Osteocyte (in vitro differentiated cells): ENCODE measurements at regions not wholly inside any gene's neighbourhood (a gene's known extent, or its start where the extent isn't known, plus 50 kb on each side); places are given as distances from the start of the nearest gene placed in this dataset.
"Not testable (repeated sequence)": the region's sequence is repeated elsewhere in the genome, so short reads cannot be mapped to it uniquely, and the experiment has no call there.

Source experiments
- DNase-seq: peaks from one replicate; pipeline ENCODE4 v3.0.0; 2021; ENCODE audit warnings: mixed read lengths; ENCODE audit not compliant: unreplicated experiment; ENCODE audit errors: extremely low spot score
- H3K27ac Mint-ChIP-seq: one replicate; pipeline ENCODE4 v1.8.0; 2021; ENCODE audit warnings: mild to moderate bottlenecking, mixed read lengths; ENCODE audit not compliant: unreplicated experiment
- H3K27me3 Mint-ChIP-seq: one replicate; pipeline ENCODE4 v1.8.0; 2021; ENCODE audit warnings: mixed read lengths; ENCODE audit not compliant: unreplicated experiment
- H3K36me3 Mint-ChIP-seq: one replicate; pipeline ENCODE4 v1.8.0; 2021; ENCODE audit warnings: mixed read lengths; ENCODE audit not compliant: unreplicated experiment
- H3K4me1 Mint-ChIP-seq: one replicate; pipeline ENCODE4 v1.8.0; 2021; ENCODE audit warnings: mixed read lengths; ENCODE audit not compliant: unreplicated experiment
- H3K4me3 Mint-ChIP-seq: one replicate; pipeline ENCODE4 v1.8.0; 2021; ENCODE audit warnings: mild to moderate bottlenecking, moderate library complexity, mixed read lengths; ENCODE audit not compliant: unreplicated experiment
- H3K9me3 Mint-ChIP-seq: one replicate; pipeline ENCODE4 v1.8.0; 2021; ENCODE audit warnings: mixed read lengths; ENCODE audit not compliant: unreplicated experiment
- CTCF ChIP-seq: fragments of 200-600 bp; sonication (generic); IDR thresholded peaks from 2 replicates; pipeline ENCODE4 v1.5.0; 2021; ENCODE audit warnings: antibody characterized with exemption, mild to moderate bottlenecking, moderate library complexity

DNA sequence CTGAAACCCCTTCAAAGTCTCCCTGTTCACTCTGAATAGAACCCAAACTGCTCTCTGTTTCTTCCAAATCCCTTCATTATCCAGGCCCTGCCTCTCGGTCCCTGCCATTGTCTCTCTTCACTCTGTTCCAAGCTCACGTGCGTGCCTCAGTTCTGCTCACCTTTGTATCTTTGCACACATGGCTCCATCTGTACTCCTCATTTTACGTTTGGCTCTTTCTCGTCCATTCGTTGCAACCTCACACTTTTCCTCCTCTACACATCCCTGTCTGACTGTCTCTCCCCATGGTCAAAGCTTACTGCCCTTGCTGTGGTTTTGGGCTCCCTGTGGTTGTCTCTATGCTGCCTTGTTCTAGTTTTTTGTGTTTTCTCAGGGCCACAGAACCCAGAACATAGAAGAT, 1054.5 kb downstream of the BCL11B start:
- TF ChIP-seq CTCF: no peak
- Mint-ChIP-seq H3K27ac (no peak overlapping the region), H3K4me3 (no peak overlapping the region), H3K4me1 (no peaks in the 10 kb centered on the region), H3K36me3 (no peaks in the 10 kb centered on the region), H3K9me3 (peaks cover 9% of the 10 kb centered on the region), H3K27me3 (no peaks in the 10 kb centered on the region)
- no peak for DNase-seq

DNA sequence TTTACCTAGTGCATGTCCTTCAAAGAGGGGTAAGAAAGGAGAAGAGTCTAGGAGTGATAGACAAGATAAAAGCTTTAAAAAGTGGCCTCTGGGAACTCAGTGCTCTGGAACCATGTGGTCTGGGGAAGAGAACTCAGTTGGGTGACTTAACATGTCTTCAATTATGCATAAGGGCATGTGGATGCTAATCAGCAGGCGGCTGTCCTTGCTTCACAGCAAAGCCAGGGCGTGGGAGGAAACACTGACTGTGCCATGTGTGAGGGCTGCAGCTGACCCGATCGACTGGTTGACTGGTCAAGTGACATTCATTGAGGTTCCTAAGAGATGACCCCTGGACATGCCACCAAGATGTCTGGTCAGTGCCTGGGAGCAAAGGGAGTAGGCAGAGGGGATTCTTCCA, 1053.8 kb downstream of the BCL11B start:
- H3K27ac Mint-ChIP-seq: no peak overlapping the region
- no peak for TF ChIP-seq CTCF
- no peaks in the 10 kb centered on the region for H3K27me3 Mint-ChIP-seq
- no peak for DNase-seq
- H3K4me3 Mint-ChIP-seq: no peak overlapping the region
- no peaks in the 10 kb centered on the region for H3K4me1 Mint-ChIP-seq
- no peaks in the 10 kb centered on the region for H3K36me3 Mint-ChIP-seq
- peaks cover 15% of the 10 kb centered on the region for H3K9me3 Mint-ChIP-seq

GRCh38 chr14:98219638-98220037, 1052.4 kb downstream of the BCL11B start:
- Mint-ChIP-seq H3K4me1 (no peaks in the 10 kb centered on the region), H3K36me3 (no peaks in the 10 kb centered on the region), H3K4me3 (no peak overlapping the region)

GRCh38 chr14:98223106-98223505, 1048.9 kb downstream of the BCL11B start:
- no peaks in the 10 kb centered on the region for H3K36me3 Mint-ChIP-seq
- no peaks in the 10 kb centered on the region for H3K27me3 Mint-ChIP-seq
- H3K9me3 Mint-ChIP-seq: peaks cover 26% of the 10 kb centered on the region
- no peaks in the 10 kb centered on the region for H3K4me1 Mint-ChIP-seq
- no peak for TF ChIP-seq CTCF
- H3K4me3 Mint-ChIP-seq: no peak overlapping the region
- no peak overlapping the region for H3K27ac Mint-ChIP-seq
- no peak for DNase-seq

More at GRCh38 chr14:98219638-98220037, 1052.4 kb downstream of the BCL11B start:
- H3K27ac Mint-ChIP-seq: no peak overlapping the region
- no peak for TF ChIP-seq CTCF
- DNase-seq: no peak
- H3K27me3 Mint-ChIP-seq: no peaks in the 10 kb centered on the region
- H3K9me3 Mint-ChIP-seq: peaks cover 22% of the 10 kb centered on the region

GRCh38 chr14:98223710-98224109, 1048.3 kb downstream of the BCL11B start:
- DNase-seq, H3K4me3 Mint-ChIP-seq, H3K27ac Mint-ChIP-seq, H3K27me3 Mint-ChIP-seq, H3K4me1 Mint-ChIP-seq, H3K36me3 Mint-ChIP-seq: not testable (repeated sequence)
- peaks cover 30% of the 10 kb centered on the region for H3K9me3 Mint-ChIP-seq

DNA sequence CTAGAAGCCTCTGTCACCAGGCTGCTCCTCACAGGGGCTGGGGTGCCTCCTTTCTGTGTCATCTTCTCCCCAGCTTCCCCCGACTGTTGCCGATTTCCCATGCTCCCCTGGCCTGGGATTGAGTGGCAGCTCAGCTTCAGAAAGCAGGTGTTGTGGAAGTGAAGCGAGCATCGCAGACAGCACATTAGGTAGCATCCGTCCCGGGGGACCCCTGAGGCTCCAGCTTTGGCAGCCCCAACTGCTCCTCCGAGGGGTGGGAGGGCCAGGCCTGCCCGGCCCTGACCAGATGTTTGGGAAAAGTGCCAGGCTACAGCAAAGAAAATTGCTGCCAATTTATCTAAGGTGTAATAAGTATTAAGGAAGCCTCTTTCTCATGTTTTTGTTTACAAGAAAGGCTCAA, 1045.6 kb downstream of the BCL11B start:
- Mint-ChIP-seq H3K36me3 (no peaks in the 10 kb centered on the region), H3K9me3 (peaks cover 43% of the 10 kb centered on the region), H3K4me3 (no peak overlapping the region), H3K27me3 (no peaks in the 10 kb centered on the region), H3K4me1 (no peaks in the 10 kb centered on the region), H3K27ac (no peak overlapping the region)
- DNase-seq: no peak
- no peak for TF ChIP-seq CTCF
